ENCODE measurements at regions not wholly inside any gene's neighbourhood (a gene's known extent, or its start where the extent isn't known, plus 50 kb on each side); places are given as distances from the start of the nearest gene placed in this dataset.

GRCh38 chr2:221085341-221085900, 486.7 kb downstream of the EPHA4 start:
- CTCF ChIA-PET: no interaction called here
- BruUV-seq (replicated peaks): no TSS peak

GRCh38 chr2:221085936-221086335, 486.2 kb downstream of the EPHA4 start:
- no peak for TF ChIP-seq CTCF (IDR thresholded peaks at IDR 0.05; ENCODE audit: unreplicated experiment)
- POLR2A ChIA-PET: interaction anchor here (0.6 to 0.7 kb wide), 2 partner anchors 349 to 375 kb away, joined by 3 read pairs; no protein-coding TSS in a partner anchor
- intact Hi-C loops (cut with micrococcal nuclease): loop anchor here (1.0 kb wide), 1 partner anchor 33 kb away; no protein-coding TSS in a partner anchor
- Mint-ChIP-seq H3K36me3 (ENCODE audit: insufficient read depth, unreplicated experiment) (no peaks in the 10 kb centered on the region), H3K4me1 (ENCODE audit: insufficient read depth, unreplicated experiment) (no peaks in the 10 kb centered on the region), H3K27me3 (ENCODE audit: insufficient read depth, unreplicated experiment) (no peaks in the 10 kb centered on the region), H3K27ac (ENCODE audit: low read depth, unreplicated experiment) (no peak overlapping the region), H3K4me3 (ENCODE audit: unreplicated experiment) (no peak overlapping the region), H3K9me3 (ENCODE audit: unreplicated experiment) (peaks cover under 1% of the 10 kb centered on the region)
- no TSS peak for BruUV-seq (replicated peaks)
- CTCF ChIA-PET: no interaction called here
- DNase-seq (ENCODE audit: unreplicated experiment): no peak

More at GRCh38 chr2:221085341-221085900, 486.7 kb downstream of the EPHA4 start:
- no peaks in the 10 kb centered on the region for H3K36me3 Mint-ChIP-seq (ENCODE audit: insufficient read depth, unreplicated experiment)
- H3K4me1 Mint-ChIP-seq (ENCODE audit: insufficient read depth, unreplicated experiment): no peaks in the 10 kb centered on the region
- H3K4me3 Mint-ChIP-seq (ENCODE audit: unreplicated experiment): no peak overlapping the region
- H3K9me3 Mint-ChIP-seq (ENCODE audit: unreplicated experiment): no peaks in the 10 kb centered on the region
- POLR2A ChIA-PET: interaction anchor here (0.6 kb wide), 1 partner anchor 12 kb away, joined by 4 read pairs; no protein-coding TSS in a partner anchor
- intact Hi-C loops (cut with micrococcal nuclease): loop anchor here (1.0 kb wide), 1 partner anchor 34 kb away; no protein-coding TSS in a partner anchor
- H3K27ac Mint-ChIP-seq (ENCODE audit: low read depth, unreplicated experiment): no peak overlapping the region
- H3K27me3 Mint-ChIP-seq (ENCODE audit: insufficient read depth, unreplicated experiment): no peaks in the 10 kb centered on the region
- no peak for DNase-seq (ENCODE audit: unreplicated experiment)
- TF ChIP-seq CTCF (IDR thresholded peaks at IDR 0.05; ENCODE audit: unreplicated experiment): no peak

GRCh38 chr2:221087779-221088178, 484.3 kb downstream of the EPHA4 start:
- no peak overlapping the region for H3K27ac Mint-ChIP-seq (ENCODE audit: low read depth, unreplicated experiment)
- H3K36me3 Mint-ChIP-seq (ENCODE audit: insufficient read depth, unreplicated experiment): no peaks in the 10 kb centered on the region
- ChIA-PET POLR2A (no interaction called here), CTCF (no interaction called here)
- H3K9me3 Mint-ChIP-seq (ENCODE audit: unreplicated experiment): peaks cover 8% of the 10 kb centered on the region
- H3K27me3 Mint-ChIP-seq (ENCODE audit: insufficient read depth, unreplicated experiment): no peaks in the 10 kb centered on the region
- intact Hi-C loops (cut with micrococcal nuclease): no loop called here
- H3K4me1 Mint-ChIP-seq (ENCODE audit: insufficient read depth, unreplicated experiment): no peaks in the 10 kb centered on the region
- BruUV-seq (replicated peaks): no TSS peak
- no peak overlapping the region for H3K4me3 Mint-ChIP-seq (ENCODE audit: unreplicated experiment)
- TF ChIP-seq CTCF (IDR thresholded peaks at IDR 0.05; ENCODE audit: unreplicated experiment): no peak
- no peak for DNase-seq (ENCODE audit: unreplicated experiment)

- no peaks in the 10 kb centered on the region for H3K4me1 Mint-ChIP-seq (ENCODE audit: insufficient read depth, unreplicated experiment)
- peaks cover 8% of the 10 kb centered on the region for H3K9me3 Mint-ChIP-seq (ENCODE audit: unreplicated experiment)
- ChIA-PET CTCF (interaction anchor here (0.8 kb wide), 1 partner anchor 10 kb away, joined by 3 read pairs; no protein-coding TSS in a partner anchor), POLR2A (no interaction called here)
- H3K27me3 Mint-ChIP-seq (ENCODE audit: insufficient read depth, unreplicated experiment): no peaks in the 10 kb centered on the region
- BruUV-seq (replicated peaks): no TSS peak
- H3K4me3 Mint-ChIP-seq (ENCODE audit: unreplicated experiment): no peak overlapping the region
- intact Hi-C loops (cut with micrococcal nuclease): no loop called here
- no peak for TF ChIP-seq CTCF (IDR thresholded peaks at IDR 0.05; ENCODE audit: unreplicated experiment)
- H3K36me3 Mint-ChIP-seq (ENCODE audit: insufficient read depth, unreplicated experiment): no peaks in the 10 kb centered on the region
- no peak for DNase-seq (ENCODE audit: unreplicated experiment)
- no peak overlapping the region for H3K27ac Mint-ChIP-seq (ENCODE audit: low read depth, unreplicated experiment)
Measured at GRCh38 chr2:221088506-221088905, 483.6 kb downstream of the EPHA4 start.
